MM.1S (cell line): ENCODE measurements at regions not wholly inside any gene's neighbourhood (a gene's known extent, or its start where the extent isn't known, plus 50 kb on each side); places are given as distances from the start of the nearest gene placed in this dataset.

Source experiments
- DNase-seq: peaks from one replicate; pipeline ENCODE4 v3.0.0-alpha.2; 2015
- H2AFZ ChIP-seq: fragments of 300-600 bp; sonication (generic); 2 replicates; pipeline ENCODE4 v1.6.0; 2016; ENCODE audit warnings: antibody characterized with exemption, low read length
- H3F3A ChIP-seq: fragments of 300-600 bp; sonication (generic); 2 replicates; pipeline ENCODE4 v1.6.1; 2016; ENCODE audit warnings: mild to moderate bottlenecking, antibody characterized with exemption, low read length, moderate library complexity, mixed read lengths; ENCODE audit not compliant: insufficient read depth
- H3K27ac ChIP-seq: fragments of 300-600 bp; sonication (generic); 2 replicates; pipeline ENCODE4 v1.5.1; 2016; ENCODE audit warnings: mild to moderate bottlenecking, low read length
- H3K27me3 ChIP-seq: fragments of 300-600 bp; sonication (generic); replicated peaks from 2 replicates; pipeline ENCODE4 v1.6.0; 2016; ENCODE audit warnings: low read length; ENCODE audit not compliant: insufficient read depth
- H3K36me3 ChIP-seq: fragments of 300-600 bp; sonication (generic); replicated peaks from 2 replicates; pipeline ENCODE4 v1.6.1; 2016; ENCODE audit warnings: mild to moderate bottlenecking, low read length, mixed read lengths; ENCODE audit not compliant: insufficient read depth
- H3K4me1 ChIP-seq: fragments of 300-600 bp; sonication (generic); 2 replicates; pipeline ENCODE4 v1.6.1; 2016; ENCODE audit warnings: low read length, mixed read lengths
- H3K4me2 ChIP-seq: fragments of 300-600 bp; sonication (generic); 2 replicates; pipeline ENCODE4 v1.6.0; 2016; ENCODE audit warnings: low read depth, low read length
- H3K4me3 ChIP-seq: fragments of 300-600 bp; sonication (generic); 2 replicates; pipeline ENCODE4 v1.5.1; 2016; ENCODE audit warnings: low read length, mixed read lengths
- H3K79me2 ChIP-seq: fragments of 300-600 bp; sonication (generic); 2 replicates; pipeline ENCODE4 v1.6.1; 2016; ENCODE audit warnings: mixed run types, low read length, mixed read lengths
- H3K9ac ChIP-seq: fragments of 300-600 bp; sonication (generic); 2 replicates; pipeline ENCODE4 v1.6.1; 2016; ENCODE audit warnings: low read length, mixed read lengths
- H3K9me2 ChIP-seq: fragments of 300-600 bp; sonication (generic); replicated peaks from 2 replicates; pipeline ENCODE4 v1.6.1; 2016; ENCODE audit warnings: mild to moderate bottlenecking, low read length, mixed read lengths; ENCODE audit not compliant: insufficient read depth
- H3K9me3 ChIP-seq: fragments of 300-600 bp; sonication (generic); replicated peaks from 2 replicates; pipeline ENCODE4 v1.6.1; 2016; ENCODE audit warnings: mild to moderate bottlenecking, low read length, mixed read lengths; ENCODE audit not compliant: insufficient read depth
- H4K20me1 ChIP-seq: fragments of 300-600 bp; sonication (generic); 2 replicates; pipeline ENCODE4 v1.6.1; 2016; ENCODE audit warnings: mild to moderate bottlenecking, low read length, moderate library complexity, mixed read lengths; ENCODE audit not compliant: insufficient read depth
- EZH2 ChIP-seq: fragments of 300-600 bp; sonication (generic); optimal IDR thresholded peaks from 2 replicates; pipeline ENCODE3; 2017; ENCODE audit warnings: low read depth, mild to moderate bottlenecking, antibody characterized with exemption, low read length, mixed read lengths
- EZH2phosphoT487 ChIP-seq: fragments of 300-600 bp; sonication (generic); IDR thresholded peaks from 2 replicates; pipeline ENCODE4 v1.6.1; 2018; ENCODE audit warnings: antibody characterized with exemption, low read length
- TF ChIP-seq, protein P1 (sequence below): fragments of 300-600 bp; sonication (generic); IDR thresholded peaks from 2 replicates; pipeline ENCODE4 v1.5.1; 2016; ENCODE audit warnings: antibody characterized with exemption, low read length, mixed read lengths

DNA sequence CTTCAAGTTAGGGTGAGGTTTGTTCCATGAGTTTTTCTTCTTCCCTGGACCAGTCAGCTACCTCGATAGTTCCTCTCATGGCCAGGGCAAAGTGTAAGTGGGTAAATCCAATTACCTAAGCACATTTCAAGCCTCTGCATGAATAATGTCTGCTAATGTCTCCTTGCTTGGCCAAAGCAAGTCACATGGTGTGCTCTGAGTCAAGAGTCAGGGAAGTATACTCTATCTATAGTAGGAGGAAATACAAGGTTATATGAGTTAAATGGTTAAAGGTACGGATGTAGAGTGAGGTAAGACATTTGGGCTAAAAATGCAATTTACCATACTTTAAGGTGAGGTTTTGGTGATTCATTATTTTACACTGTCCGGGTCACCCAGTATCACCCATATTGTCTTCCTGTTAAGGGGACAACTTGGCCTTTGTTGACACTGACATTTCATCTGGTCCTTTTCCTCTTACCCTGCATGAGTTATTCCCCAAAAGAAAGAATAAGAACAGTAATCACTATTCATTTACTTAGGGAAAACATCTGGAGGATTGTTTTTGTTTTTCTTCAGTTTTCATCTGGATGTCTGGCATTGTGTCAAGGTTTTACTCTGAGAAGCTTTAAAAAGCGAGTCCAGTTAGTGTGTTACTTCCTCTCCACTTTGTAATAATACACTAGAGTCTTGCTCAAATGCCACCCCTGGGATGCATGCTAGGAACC, 405.5 kb downstream of the RND3 start:
- H3K27me3 ChIP-seq: no peaks in the 10 kb centered on the region
- H3K79me2 ChIP-seq: no peaks in the 10 kb centered on the region
- no peaks in the 10 kb centered on the region for H3K9me2 ChIP-seq
- H3K36me3 ChIP-seq: no peaks in the 10 kb centered on the region
- H2AFZ ChIP-seq: no peak overlapping the region
- H3K4me1 ChIP-seq: no peaks in the 10 kb centered on the region
- H3K27ac ChIP-seq: no peak overlapping the region
- H3K4me2 ChIP-seq: no peak overlapping the region
- H3K9me3 ChIP-seq: no peaks in the 10 kb centered on the region; the same call in 1 of the 2 replicates
- no peak overlapping the region for H3K9ac ChIP-seq
- no peak overlapping the region for H3K4me3 ChIP-seq
- H4K20me1 ChIP-seq: no peaks in the 10 kb centered on the region
- no peak for DNase-seq
- no peaks in the 10 kb centered on the region for H3F3A ChIP-seq
- no peak for TF ChIP-seq EZH2phosphoT487
- no peak for TF ChIP-seq EZH2
- TF ChIP-seq, protein P1, sequence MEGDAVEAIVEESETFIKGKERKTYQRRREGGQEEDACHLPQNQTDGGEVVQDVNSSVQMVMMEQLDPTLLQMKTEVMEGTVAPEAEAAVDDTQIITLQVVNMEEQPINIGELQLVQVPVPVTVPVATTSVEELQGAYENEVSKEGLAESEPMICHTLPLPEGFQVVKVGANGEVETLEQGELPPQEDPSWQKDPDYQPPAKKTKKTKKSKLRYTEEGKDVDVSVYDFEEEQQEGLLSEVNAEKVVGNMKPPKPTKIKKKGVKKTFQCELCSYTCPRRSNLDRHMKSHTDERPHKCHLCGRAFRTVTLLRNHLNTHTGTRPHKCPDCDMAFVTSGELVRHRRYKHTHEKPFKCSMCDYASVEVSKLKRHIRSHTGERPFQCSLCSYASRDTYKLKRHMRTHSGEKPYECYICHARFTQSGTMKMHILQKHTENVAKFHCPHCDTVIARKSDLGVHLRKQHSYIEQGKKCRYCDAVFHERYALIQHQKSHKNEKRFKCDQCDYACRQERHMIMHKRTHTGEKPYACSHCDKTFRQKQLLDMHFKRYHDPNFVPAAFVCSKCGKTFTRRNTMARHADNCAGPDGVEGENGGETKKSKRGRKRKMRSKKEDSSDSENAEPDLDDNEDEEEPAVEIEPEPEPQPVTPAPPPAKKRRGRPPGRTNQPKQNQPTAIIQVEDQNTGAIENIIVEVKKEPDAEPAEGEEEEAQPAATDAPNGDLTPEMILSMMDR: no peak

DNA sequence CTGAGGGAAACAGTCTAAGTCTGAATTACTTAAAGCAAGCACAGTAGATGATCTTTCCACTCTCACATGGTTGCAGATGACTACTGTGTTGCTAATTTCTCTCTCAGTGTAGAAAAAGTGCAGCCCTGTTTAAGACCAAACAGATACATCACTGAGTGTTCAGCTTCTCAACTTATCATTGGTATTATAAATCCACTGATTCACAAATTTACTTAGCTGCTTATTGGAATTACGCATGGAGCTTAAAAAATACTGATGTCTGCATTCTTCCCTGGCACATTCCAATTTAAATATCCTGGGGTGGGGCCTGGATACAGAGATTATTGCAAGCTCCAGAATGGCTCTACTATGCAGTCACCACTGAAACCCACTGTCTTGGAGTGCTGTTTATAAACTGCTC, 411.2 kb downstream of the RND3 start:
- Histone ChIP-seq H4K20me1 (no peaks in the 10 kb centered on the region), H3K9me3 (no peaks in the 10 kb centered on the region), H2AFZ (no peak overlapping the region), H3K4me1 (no peaks in the 10 kb centered on the region), H3K27ac (no peak overlapping the region), H3F3A (no peaks in the 10 kb centered on the region), H3K9ac (no peak overlapping the region), H3K4me3 (no peak overlapping the region), H3K36me3 (no peaks in the 10 kb centered on the region), H3K79me2 (no peaks in the 10 kb centered on the region), H3K9me2 (no peaks in the 10 kb centered on the region), H3K27me3 (no peaks in the 10 kb centered on the region), H3K4me2 (no peak overlapping the region)
- DNase-seq: no peak
- TF ChIP-seq, protein P1: no peak
- TF ChIP-seq EZH2 (no peak), EZH2phosphoT487 (no peak)

DNA sequence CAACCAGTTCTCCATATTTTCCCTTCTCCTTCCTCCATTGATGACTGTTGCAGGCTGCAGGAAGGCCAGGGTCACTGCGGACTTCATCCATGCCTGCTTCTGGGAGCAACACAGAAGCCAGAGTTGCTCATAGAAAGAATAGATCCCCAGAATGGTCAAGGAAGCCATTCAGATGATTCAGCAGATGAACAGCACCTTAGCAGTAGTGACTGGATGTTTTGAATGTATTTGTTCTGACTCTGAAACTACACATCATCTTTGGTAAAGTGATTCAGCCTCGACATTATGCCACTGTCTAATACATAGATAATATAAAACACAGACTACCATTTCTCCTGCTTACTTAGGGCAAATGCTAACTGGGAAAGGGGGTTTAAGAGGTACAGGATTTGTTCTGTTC, 411.6 kb downstream of the RND3 start:
- TF ChIP-seq EZH2 (no peak), EZH2phosphoT487 (no peak)
- TF ChIP-seq, protein P1: no peak
- DNase-seq: no peak
- H3K9me2 ChIP-seq: no peaks in the 10 kb centered on the region
- no peak overlapping the region for H3K4me2 ChIP-seq
- no peaks in the 10 kb centered on the region for H3K9me3 ChIP-seq
- H3K4me1 ChIP-seq: no peaks in the 10 kb centered on the region
- no peaks in the 10 kb centered on the region for H3K79me2 ChIP-seq
- no peak overlapping the region for H2AFZ ChIP-seq
- no peak overlapping the region for H3K4me3 ChIP-seq
- no peaks in the 10 kb centered on the region for H3F3A ChIP-seq
- no peak overlapping the region for H3K9ac ChIP-seq
- H3K27me3 ChIP-seq: no peaks in the 10 kb centered on the region
- no peaks in the 10 kb centered on the region for H3K36me3 ChIP-seq
- no peaks in the 10 kb centered on the region for H4K20me1 ChIP-seq
- H3K27ac ChIP-seq: no peak overlapping the region
